ENCODE measurements at regions not wholly inside any gene's neighbourhood (a gene's known extent, or its start where the extent isn't known, plus 50 kb on each side); places are given as distances from the start of the nearest gene placed in this dataset.

- TF ChIP-seq TBP (CRISPR knock-in tag; IDR thresholded peaks at IDR 0.05) (no peak), ZNF687 (CRISPR knock-in tag; IDR thresholded peaks at IDR 0.05) (no peak), ZNF501 (CRISPR knock-in tag; IDR thresholded peaks at IDR 0.05) (no peak), PRDM10 (CRISPR knock-in tag; IDR thresholded peaks at IDR 0.05; ENCODE audit: low read depth) (no peak)
- TF ChIP-seq, protein P1, sequence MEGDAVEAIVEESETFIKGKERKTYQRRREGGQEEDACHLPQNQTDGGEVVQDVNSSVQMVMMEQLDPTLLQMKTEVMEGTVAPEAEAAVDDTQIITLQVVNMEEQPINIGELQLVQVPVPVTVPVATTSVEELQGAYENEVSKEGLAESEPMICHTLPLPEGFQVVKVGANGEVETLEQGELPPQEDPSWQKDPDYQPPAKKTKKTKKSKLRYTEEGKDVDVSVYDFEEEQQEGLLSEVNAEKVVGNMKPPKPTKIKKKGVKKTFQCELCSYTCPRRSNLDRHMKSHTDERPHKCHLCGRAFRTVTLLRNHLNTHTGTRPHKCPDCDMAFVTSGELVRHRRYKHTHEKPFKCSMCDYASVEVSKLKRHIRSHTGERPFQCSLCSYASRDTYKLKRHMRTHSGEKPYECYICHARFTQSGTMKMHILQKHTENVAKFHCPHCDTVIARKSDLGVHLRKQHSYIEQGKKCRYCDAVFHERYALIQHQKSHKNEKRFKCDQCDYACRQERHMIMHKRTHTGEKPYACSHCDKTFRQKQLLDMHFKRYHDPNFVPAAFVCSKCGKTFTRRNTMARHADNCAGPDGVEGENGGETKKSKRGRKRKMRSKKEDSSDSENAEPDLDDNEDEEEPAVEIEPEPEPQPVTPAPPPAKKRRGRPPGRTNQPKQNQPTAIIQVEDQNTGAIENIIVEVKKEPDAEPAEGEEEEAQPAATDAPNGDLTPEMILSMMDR (CRISPR knock-in tag; IDR thresholded peaks at IDR 0.05), result no peak
Observed at GRCh38 chr6:135703007-135703406, 148.5 kb upstream of the PDE7B start.

Data from HepG2 (cell line).